HepG2 (cell line): ENCODE measurements at regions not wholly inside any gene's neighbourhood (a gene's known extent, or its start where the extent isn't known, plus 50 kb on each side); places are given as distances from the start of the nearest gene placed in this dataset.

Experiments used
- ATF7 ChIP-seq, 2 experiments: fragments of 450-650 bp in 1 of 2; sonication (generic) in 1 of 2; formaldehyde crosslinking in 1 of 2; IDR thresholded peaks; 2 replicates each; pipeline versions ENCODE4 v1.4.0 to v1.6.1; 2016 to 2020; ENCODE audit warnings: antibody characterized with exemption in 1 of 2, mild to moderate bottlenecking in 1 of 2, missing genetic modification reagents in 1 of 2
- FOXP1 ChIP-seq, 2 experiments: fragments of 450-650 bp in 1 of 2; IDR thresholded peaks; 2 replicates each; pipeline ENCODE4 v1.6.1; 2017 to 2018; ENCODE audit warnings: antibody characterized with exemption in 1 of 2
- MAX ChIP-seq: IDR thresholded peaks from 2 replicates; pipeline ENCODE4 v1.6.1; 2012; ENCODE audit warnings: inconsistent platforms
- POLR2A ChIP-seq, 2 experiments: IDR thresholded peaks; 2 replicates each; pipeline ENCODE4 v1.6.1; 2011; ENCODE audit warnings: low read depth in 2 of 2, low read length in 2 of 2, mild to moderate bottlenecking in 1 of 2, moderate library complexity in 1 of 2; ENCODE audit not compliant: insufficient read depth in 1 of 2
- POLR2AphosphoS5 ChIP-seq: IDR thresholded peaks from 2 replicates; pipeline ENCODE4 v1.6.1; 2012; ENCODE audit warnings: low read depth, low read length
- ZNF274 ChIP-seq: sonication (generic); formaldehyde crosslinking; IDR thresholded peaks from 2 replicates; pipeline ENCODE4 v1.5.1; 2020; ENCODE audit warnings: mild to moderate bottlenecking, missing genetic modification reagents
- TF ChIP-seq, protein P1 (sequence below), 2 experiments: IDR thresholded peaks; 2 replicates each; pipeline ENCODE4 v1.6.1; 2011 to 2012; ENCODE audit warnings: low read length in 2 of 2, borderline replicate concordance in 1 of 2, low read depth in 1 of 2, mild to moderate bottlenecking in 1 of 2, moderate library complexity in 1 of 2

- TF ChIP-seq MAX = no peak
- no peak for TF ChIP-seq ATF7 (IDR thresholded peaks at IDR 0.05)
- no peak for TF ChIP-seq ATF7 (CRISPR knock-in tag; IDR thresholded peaks at IDR 0.05)
- TF ChIP-seq POLR2A (IDR thresholded peaks at IDR 0.05; ENCODE audit: insufficient read depth in 1 of 2, low read depth in 2 of 2, low read length in 2 of 2) = no peak
- TF ChIP-seq FOXP1 (IDR thresholded peaks at IDR 0.05) = no peak
- no peak for TF ChIP-seq FOXP1 (CRISPR knock-in tag; IDR thresholded peaks at IDR 0.05)
- TF ChIP-seq POLR2AphosphoS5 = no peak
- no peak for TF ChIP-seq ZNF274 (CRISPR knock-in tag)
- TF ChIP-seq, protein P1, sequence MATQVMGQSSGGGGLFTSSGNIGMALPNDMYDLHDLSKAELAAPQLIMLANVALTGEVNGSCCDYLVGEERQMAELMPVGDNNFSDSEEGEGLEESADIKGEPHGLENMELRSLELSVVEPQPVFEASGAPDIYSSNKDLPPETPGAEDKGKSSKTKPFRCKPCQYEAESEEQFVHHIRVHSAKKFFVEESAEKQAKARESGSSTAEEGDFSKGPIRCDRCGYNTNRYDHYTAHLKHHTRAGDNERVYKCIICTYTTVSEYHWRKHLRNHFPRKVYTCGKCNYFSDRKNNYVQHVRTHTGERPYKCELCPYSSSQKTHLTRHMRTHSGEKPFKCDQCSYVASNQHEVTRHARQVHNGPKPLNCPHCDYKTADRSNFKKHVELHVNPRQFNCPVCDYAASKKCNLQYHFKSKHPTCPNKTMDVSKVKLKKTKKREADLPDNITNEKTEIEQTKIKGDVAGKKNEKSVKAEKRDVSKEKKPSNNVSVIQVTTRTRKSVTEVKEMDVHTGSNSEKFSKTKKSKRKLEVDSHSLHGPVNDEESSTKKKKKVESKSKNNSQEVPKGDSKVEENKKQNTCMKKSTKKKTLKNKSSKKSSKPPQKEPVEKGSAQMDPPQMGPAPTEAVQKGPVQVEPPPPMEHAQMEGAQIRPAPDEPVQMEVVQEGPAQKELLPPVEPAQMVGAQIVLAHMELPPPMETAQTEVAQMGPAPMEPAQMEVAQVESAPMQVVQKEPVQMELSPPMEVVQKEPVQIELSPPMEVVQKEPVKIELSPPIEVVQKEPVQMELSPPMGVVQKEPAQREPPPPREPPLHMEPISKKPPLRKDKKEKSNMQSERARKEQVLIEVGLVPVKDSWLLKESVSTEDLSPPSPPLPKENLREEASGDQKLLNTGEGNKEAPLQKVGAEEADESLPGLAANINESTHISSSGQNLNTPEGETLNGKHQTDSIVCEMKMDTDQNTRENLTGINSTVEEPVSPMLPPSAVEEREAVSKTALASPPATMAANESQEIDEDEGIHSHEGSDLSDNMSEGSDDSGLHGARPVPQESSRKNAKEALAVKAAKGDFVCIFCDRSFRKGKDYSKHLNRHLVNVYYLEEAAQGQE (IDR thresholded peaks at IDR 0.05; ENCODE audit: borderline replicate concordance in 1 of 2, low read depth in 1 of 2, low read length in 2 of 2) = no peak
Observed at GRCh38 chr6:80959034-80959433, 793.4 kb downstream of the TENT5A start.
